ENCODE measurements at regions not wholly inside any gene's neighbourhood (a gene's known extent, or its start where the extent isn't known, plus 50 kb on each side); places are given as distances from the start of the nearest gene placed in this dataset.

- no peak for TF ChIP-seq FOXM1 (IDR thresholded peaks at IDR 0.05; ENCODE audit: borderline replicate concordance)
- TF ChIP-seq SP1 (IDR thresholded peaks at IDR 0.05), result no peak
- no peak for TF ChIP-seq PKNOX1 (IDR thresholded peaks at IDR 0.05)
- no peak for TF ChIP-seq L3MBTL2 (conservative IDR thresholded peaks at IDR 0.05)
- TF ChIP-seq CTBP1 (IDR thresholded peaks at IDR 0.05; ENCODE audit: borderline replicate concordance), result no peak
Observed at GRCh38 chr4:71941001-71941400, 90.8 kb upstream of the NPFFR2 start.

All from HEK293T (cell line).